HG02981 (cell line): ENCODE measurements at regions not wholly inside any gene's neighbourhood (a gene's known extent, or its start where the extent isn't known, plus 50 kb on each side); places are given as distances from the start of the nearest gene placed in this dataset.

ENCODE experiments used
- ATAC-seq: cut with Tn5 transposase; IDR thresholded peaks from one replicate; pipeline ENCODE4 v1.9.1; 2021; ENCODE audit warnings: mild to moderate bottlenecking, moderate library complexity; ENCODE audit not compliant: unreplicated experiment

- no peak for ATAC-seq
These were observed 66.0 kb upstream of the GALNT9 start for GRCh38 chr12:132395192-132395907.

- no peak for ATAC-seq
These were observed 64.9 kb upstream of the GALNT9 start for GRCh38 chr12:132393991-132394949.

- no peak for ATAC-seq
These were observed 63.9 kb upstream of the GALNT9 start for GRCh38 chr12:132393245-132393795.

- no peak for ATAC-seq
These were observed 63.2 kb upstream of the GALNT9 start for GRCh38 chr12:132392389-132393244.

GRCh38 chr12:132391326-132392041 is 62.1 kb upstream of the GALNT9 start:
- no peak for ATAC-seq

GRCh38 chr12:132390287-132391076 is 61.1 kb upstream of the GALNT9 start:
- no peak for ATAC-seq

GRCh38 chr12:132389526-132390286 is 60.3 kb upstream of the GALNT9 start:
- ATAC-seq, result no peak

GRCh38 chr12:132389026-132389425 is 59.6 kb upstream of the GALNT9 start:
- no peak for ATAC-seq

GRCh38 chr12:132388379-132389015 is 59.1 kb upstream of the GALNT9 start:
- ATAC-seq, result no peak

GRCh38 chr12:132386926-132387497 is 57.6 kb upstream of the GALNT9 start:
- no peak for ATAC-seq

- ATAC-seq, result no peak
These were observed 56.7 kb upstream of the GALNT9 start for GRCh38 chr12:132385923-132386751.

- no peak for ATAC-seq
These were observed 55.8 kb upstream of the GALNT9 start for GRCh38 chr12:132384916-132385774.

- ATAC-seq, result no peak
These were observed 51.3 kb upstream of the GALNT9 start for GRCh38 chr12:132380641-132381040.

GRCh38 chr12:132379996-132380395 is 50.6 kb upstream of the GALNT9 start:
- ATAC-seq, result no peak

GRCh38 chr12:132379576-132379975 is 50.2 kb upstream of the GALNT9 start:
- no peak for ATAC-seq
